ENCODE measurements at regions not wholly inside any gene's neighbourhood (a gene's known extent, or its start where the extent isn't known, plus 50 kb on each side); places are given as distances from the start of the nearest gene placed in this dataset.

GRCh38 chr9:135032868-135033460 lies 54.5 kb upstream of the OLFM1 start:
- TF ChIP-seq, protein P1, sequence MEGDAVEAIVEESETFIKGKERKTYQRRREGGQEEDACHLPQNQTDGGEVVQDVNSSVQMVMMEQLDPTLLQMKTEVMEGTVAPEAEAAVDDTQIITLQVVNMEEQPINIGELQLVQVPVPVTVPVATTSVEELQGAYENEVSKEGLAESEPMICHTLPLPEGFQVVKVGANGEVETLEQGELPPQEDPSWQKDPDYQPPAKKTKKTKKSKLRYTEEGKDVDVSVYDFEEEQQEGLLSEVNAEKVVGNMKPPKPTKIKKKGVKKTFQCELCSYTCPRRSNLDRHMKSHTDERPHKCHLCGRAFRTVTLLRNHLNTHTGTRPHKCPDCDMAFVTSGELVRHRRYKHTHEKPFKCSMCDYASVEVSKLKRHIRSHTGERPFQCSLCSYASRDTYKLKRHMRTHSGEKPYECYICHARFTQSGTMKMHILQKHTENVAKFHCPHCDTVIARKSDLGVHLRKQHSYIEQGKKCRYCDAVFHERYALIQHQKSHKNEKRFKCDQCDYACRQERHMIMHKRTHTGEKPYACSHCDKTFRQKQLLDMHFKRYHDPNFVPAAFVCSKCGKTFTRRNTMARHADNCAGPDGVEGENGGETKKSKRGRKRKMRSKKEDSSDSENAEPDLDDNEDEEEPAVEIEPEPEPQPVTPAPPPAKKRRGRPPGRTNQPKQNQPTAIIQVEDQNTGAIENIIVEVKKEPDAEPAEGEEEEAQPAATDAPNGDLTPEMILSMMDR (IDR thresholded peaks at IDR 0.05), result no peak
- Histone ChIP-seq H3K36me3 (no peaks in the 10 kb centered on the region), H3K4me3 (ENCODE audit: low read depth in 1 of 2, low read length in 1 of 2) (no peak overlapping the region), H3K9me3 (no peaks in the 10 kb centered on the region), H3K27me3 (peaks cover 7% of the 10 kb centered on the region), H3K4me1 (ENCODE audit: control insufficient read depth in 1 of 2, insufficient read depth in 1 of 2, low read depth in 1 of 2, low read length in 1 of 2) (no peaks in the 10 kb centered on the region), H3K27ac (no peak overlapping the region)

DNA sequence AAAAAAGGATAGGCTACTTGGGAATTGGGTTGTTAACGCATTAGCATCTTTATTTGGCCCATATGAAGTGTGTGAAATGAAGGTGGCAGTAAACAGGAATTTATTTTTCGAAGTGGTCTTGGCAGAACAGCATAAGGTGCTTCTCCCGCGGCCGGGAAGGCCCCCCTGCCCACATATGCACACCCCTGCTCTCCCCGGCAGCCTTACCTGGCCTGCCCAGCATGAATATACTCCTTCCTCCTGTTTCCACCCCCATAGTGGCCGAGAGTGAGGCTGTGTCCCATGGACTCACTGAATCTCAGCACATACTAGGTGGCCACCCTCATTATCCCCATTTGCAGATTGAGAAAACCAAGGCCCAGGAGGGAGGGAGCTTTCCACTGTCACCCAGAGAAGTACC lies 54.0 kb upstream of the OLFM1 start:
- Histone ChIP-seq H3K9me3 (no peaks in the 10 kb centered on the region), H3K4me3 (ENCODE audit: low read depth in 1 of 2, low read length in 1 of 2) (no peak overlapping the region), H3K27me3 (peaks cover 6% of the 10 kb centered on the region), H3K4me1 (ENCODE audit: control insufficient read depth in 1 of 2, insufficient read depth in 1 of 2, low read depth in 1 of 2, low read length in 1 of 2) (no peaks in the 10 kb centered on the region), H3K27ac (no peak overlapping the region), H3K36me3 (no peaks in the 10 kb centered on the region)
- TF ChIP-seq, protein P1 (IDR thresholded peaks at IDR 0.05), result no peak

GRCh38 chr9:135034106-135034505 lies 53.4 kb upstream of the OLFM1 start:
- Histone ChIP-seq H3K4me1 (ENCODE audit: control insufficient read depth in 1 of 2, insufficient read depth in 1 of 2, low read depth in 1 of 2, low read length in 1 of 2) (no peaks in the 10 kb centered on the region), H3K36me3 (no peaks in the 10 kb centered on the region), H3K9me3 (no peaks in the 10 kb centered on the region), H3K4me3 (ENCODE audit: low read depth in 1 of 2, low read length in 1 of 2) (no peak overlapping the region), H3K27me3 (peaks cover 3% of the 10 kb centered on the region), H3K27ac (no peak overlapping the region)
- TF ChIP-seq, protein P1 (IDR thresholded peaks at IDR 0.05), result no peak

GRCh38 chr9:135035781-135036760 lies 51.4 kb upstream of the OLFM1 start:
- H3K27me3 ChIP-seq, result no peaks in the 10 kb centered on the region
- no peaks in the 10 kb centered on the region for H3K4me1 ChIP-seq (ENCODE audit: control insufficient read depth in 1 of 2, insufficient read depth in 1 of 2, low read depth in 1 of 2, low read length in 1 of 2)
- H3K36me3 ChIP-seq, result no peaks in the 10 kb centered on the region
- no peak overlapping the region for H3K27ac ChIP-seq
- no peak overlapping the region for H3K4me3 ChIP-seq (ENCODE audit: low read depth in 1 of 2, low read length in 1 of 2)
- TF ChIP-seq, protein P1 (IDR thresholded peaks at IDR 0.05), result no peak
- no peaks in the 10 kb centered on the region for H3K9me3 ChIP-seq

GRCh38 chr9:135036861-135037465 lies 50.5 kb upstream of the OLFM1 start:
- H3K27me3 ChIP-seq, result peaks cover 3% of the 10 kb centered on the region
- no peak overlapping the region for H3K4me3 ChIP-seq (ENCODE audit: low read depth in 1 of 2, low read length in 1 of 2)
- no peak overlapping the region for H3K27ac ChIP-seq
- TF ChIP-seq, protein P1 (IDR thresholded peaks at IDR 0.05), result no peak
- H3K36me3 ChIP-seq, result no peaks in the 10 kb centered on the region
- H3K9me3 ChIP-seq, result no peaks in the 10 kb centered on the region
- no peaks in the 10 kb centered on the region for H3K4me1 ChIP-seq (ENCODE audit: control insufficient read depth in 1 of 2, insufficient read depth in 1 of 2, low read depth in 1 of 2, low read length in 1 of 2)

Measured in neutrophil (primary cell).